GOT3 (cell line): ENCODE measurements at regions not wholly inside any gene's neighbourhood (a gene's known extent, or its start where the extent isn't known, plus 50 kb on each side); places are given as distances from the start of the nearest gene placed in this dataset.
"Not testable (repeated sequence)": the region's sequence is repeated elsewhere in the genome, so short reads cannot be mapped to it uniquely, and the experiment has no call there.

Experiments
- DNase-seq: peaks from one replicate; lab custom pipeline; 2025; ENCODE audit warnings: mixed read lengths; lab: John Stamatoyannopoulos, UW

- DNase-seq, result no peak
Measured at GRCh38 chr10:8173243-8173865, 118.9 kb downstream of the GATA3 start.

DNA sequence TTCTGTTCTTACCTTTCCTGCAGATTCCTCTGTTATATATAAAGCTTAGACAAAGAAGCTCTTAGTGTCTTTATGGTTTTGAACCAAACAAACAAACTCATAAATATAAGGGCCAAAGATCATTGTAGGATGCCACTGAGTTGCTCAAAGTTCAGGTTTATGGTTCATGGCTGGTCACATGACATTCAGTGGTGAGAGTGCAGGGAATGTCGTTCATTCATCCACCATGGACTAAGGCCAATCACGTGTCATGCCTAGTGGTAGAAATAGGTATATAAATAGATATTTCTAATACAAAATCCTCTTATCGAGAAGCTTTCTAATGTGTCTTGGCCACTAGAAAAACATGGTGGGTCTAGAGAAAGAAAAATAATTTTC, 119.4 kb downstream of the GATA3 start:
- DNase-seq, result no peak

DNA sequence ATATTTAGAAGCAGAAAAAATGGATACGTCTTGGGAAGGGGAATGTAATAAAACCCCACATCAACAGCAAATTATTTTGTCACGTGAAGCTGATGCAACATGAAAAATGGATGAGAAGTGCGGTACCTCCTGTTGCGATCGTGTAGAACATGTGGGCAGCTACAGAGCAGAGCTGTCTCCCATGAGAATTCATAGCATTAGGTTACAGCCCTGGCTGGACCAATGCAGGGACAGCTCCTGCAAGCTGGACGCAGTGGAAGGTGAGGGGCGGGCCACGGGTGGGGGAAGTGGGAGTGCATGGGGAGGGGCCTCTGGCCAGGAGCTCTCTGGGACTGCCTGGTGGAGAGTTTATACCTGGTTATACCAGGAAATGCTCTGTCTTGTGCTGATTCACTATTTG, 120.3 kb downstream of the GATA3 start:
- no peak for DNase-seq

- DNase-seq, result not testable (repeated sequence)
Measured at GRCh38 chr10:8177526-8177925, 123.0 kb downstream of the GATA3 start.

DNA sequence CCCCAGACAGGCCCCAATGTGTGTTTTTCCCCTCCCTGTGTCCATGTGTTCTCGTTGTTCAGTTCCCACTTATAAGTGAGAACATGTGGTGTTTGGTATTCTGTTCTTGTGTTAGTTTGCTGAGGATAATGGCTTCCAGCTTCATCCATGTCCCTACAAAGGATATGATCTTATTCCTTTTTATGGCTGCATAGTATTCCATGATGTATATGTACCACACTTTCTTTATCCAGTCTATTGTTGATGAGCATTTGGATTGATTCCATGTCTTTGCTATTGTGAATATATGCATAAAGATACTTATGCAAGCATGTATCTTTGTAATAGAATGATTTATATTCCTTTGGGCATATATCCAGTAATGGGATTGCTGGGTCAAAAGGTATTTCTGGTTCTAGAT, 125.3 kb downstream of the GATA3 start:
- DNase-seq, result not testable (repeated sequence)

GRCh38 chr10:8180360-8181109, 126.0 kb downstream of the GATA3 start:
- no peak for DNase-seq

DNA sequence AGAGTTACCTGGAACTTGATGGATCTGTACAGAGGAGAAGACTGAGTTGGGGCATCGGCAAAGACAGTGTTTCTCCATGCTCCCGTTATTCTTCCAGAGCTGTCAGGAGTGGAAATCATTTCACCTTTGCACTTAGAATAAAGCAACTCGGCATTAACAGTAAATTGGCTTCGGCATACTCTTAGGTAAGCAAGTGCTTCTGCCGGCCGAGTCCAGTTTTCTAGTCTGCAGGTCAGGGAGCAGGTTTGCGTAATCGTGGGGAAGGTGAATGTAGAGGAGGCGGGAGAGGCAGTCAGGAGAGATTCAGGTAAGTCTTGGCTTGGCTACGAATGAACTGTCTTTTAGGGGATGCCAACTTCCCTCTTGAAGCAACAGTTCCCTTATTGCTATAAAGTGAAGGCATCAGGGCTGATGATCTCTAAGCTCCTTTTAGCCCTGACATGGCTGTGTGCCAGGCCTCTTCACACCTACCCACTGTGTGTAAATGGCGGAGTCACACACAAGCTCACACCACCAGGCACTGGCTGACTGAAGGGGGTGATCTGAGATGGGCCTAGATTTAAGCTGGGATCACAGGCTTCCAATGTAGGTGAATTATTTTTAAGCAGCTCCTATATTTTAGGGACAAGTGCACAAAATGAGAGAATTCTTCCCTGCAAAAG, 127.1 kb downstream of the GATA3 start:
- DNase-seq, result no peak

DNA sequence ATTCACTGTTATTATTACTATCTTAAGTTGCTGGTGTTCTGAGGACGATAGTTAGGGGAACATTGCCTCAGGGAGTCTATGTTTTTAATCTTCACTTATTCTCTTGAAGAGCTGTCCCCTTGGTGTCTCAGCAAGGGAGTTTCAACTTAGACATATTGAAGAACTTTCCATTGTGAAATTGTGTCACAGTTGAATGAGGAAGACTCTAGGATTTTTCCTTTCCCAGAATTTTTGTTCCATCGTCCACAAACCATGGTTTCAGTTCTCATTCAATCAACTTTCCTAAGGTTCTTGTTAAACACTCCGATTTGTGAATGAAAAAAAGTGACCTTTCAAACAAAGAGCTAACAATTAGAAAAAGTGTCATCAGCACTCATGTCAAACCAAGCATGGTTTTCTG, 128.3 kb downstream of the GATA3 start:
- DNase-seq, result no peak

DNA sequence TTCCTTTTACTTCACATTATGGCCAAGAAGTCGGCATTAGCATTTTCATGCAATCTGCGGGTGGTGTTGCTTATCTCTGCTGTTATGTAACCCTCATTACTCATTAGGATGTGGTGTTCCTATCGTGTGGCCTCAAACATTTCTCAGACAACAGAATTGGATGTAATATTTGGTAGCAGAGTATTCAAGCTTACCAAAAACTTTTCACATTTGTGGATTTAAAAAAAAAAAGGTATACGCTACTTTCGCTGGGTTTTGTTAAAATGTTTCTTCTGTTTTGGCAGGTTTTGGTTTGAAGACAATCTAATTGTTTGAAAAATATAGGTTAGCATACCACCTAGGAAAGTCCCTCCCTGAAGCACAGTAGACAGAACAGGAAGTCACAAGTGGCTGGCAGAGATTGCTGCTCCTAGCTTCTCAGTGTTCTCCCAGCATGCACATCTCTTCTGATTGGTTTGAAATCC, 128.8 kb downstream of the GATA3 start:
- no peak for DNase-seq

DNA sequence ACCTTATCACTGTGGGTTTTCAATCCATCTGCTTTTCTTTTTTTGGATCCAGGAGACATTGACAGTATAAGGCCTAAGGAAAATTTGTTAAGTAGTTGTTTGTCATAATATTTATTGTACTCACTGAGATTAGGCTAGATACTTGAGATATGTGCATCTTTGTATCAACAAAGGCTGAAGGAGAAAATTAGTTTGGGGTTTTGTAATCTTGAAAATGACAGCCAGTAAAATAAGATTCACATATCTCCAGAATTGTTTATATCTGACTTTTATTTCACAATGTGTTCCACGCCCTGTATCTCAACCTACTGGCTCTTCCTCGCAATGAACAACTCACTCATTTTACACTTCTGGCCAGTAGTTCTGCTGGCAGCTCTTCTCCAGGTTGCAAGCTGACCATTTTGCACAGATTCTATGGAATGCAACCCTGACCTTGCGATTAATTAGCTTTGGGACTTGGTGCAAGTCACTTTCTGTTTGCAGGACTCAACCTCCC, 132.7 kb downstream of the GATA3 start:
- no peak for DNase-seq

GRCh38 chr10:8189458-8189857, 135.0 kb downstream of the GATA3 start:
- DNase-seq, result no peak

DNA sequence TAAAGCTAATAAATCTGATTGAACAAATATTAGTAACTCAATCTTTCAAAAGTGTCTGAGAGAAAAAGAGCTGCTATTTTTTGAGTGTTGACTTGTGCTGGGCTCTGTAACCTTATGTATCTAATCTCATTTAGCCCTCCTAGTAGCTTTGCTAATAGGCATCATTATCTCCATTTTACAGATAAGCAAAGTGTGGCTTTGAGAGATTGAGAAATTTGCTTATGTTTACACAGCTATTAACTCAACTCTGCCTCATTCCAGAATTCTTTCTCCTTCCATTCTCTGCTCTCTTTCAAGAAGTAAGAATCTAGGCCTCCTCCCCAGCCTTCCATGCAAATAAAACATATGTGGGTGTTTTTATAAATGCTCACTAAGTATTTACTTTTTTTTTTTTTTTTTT, 137.8 kb downstream of the GATA3 start:
- DNase-seq, result no peak

DNA sequence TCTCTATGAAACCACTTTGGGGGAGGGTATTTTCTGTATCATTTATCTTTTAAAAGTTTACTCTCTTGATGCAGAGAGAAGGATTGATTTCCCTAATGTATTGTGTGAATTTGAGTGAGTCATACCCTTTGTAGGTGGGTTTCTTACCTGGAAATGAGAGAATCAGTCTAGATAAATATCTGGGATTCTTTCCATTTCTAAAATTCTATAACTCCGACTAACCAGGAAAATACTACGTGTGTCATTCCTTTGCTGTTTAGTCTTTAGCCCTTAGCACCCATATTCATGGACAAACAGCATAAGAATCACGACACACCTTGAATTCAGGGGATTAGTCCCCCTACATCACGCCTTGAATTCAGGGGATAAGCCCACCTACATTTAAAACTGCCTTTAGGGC, 139.1 kb downstream of the GATA3 start:
- no peak for DNase-seq

DNA sequence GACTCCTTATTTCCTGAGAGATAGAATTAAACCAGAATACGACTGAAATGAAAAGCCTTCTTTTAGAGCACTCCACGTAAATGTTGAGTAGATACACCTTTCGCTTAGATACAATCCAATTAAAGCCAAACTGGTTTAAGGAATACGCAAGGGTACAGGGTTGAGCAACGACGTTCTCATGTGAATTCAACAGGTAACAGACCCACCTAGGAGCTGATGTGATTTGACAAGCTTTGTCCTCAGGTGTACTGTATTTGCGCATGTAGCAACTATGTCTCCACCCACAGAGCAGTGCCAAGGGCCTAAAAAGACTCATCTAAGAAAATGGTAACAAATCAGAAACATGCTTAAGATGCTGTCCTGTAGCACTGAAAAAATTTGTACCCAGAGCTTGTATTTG, 139.6 kb downstream of the GATA3 start:
- no peak for DNase-seq

- no peak for DNase-seq
Measured at GRCh38 chr10:8206882-8207281, 152.4 kb downstream of the GATA3 start.

- DNase-seq, result no peak
Measured at GRCh38 chr10:8211631-8212030, 157.1 kb downstream of the GATA3 start.

DNA sequence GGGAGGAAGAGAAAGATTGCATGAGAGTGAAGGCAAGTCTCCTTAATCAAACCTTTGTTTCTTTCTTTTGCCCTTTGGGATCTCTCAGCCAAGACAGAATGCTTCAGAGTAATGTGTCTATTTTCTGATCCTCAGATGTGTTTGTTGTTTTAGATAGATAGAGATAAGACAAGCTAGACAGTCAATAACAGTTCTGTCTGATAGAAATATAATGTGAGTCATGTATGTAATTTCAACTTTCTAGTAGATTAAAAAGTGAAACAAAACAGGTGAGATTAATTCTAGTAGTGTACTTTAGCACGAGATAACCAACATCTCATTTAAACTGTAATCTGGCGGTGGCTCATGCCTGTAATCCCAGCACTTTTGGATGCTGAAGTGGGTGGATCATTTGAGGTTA, 159.2 kb downstream of the GATA3 start:
- no peak for DNase-seq

GRCh38 chr10:8214587-8214986, 160.1 kb downstream of the GATA3 start:
- DNase-seq, result no peak

GRCh38 chr10:8216893-8217292, 162.4 kb downstream of the GATA3 start:
- no peak for DNase-seq

DNA sequence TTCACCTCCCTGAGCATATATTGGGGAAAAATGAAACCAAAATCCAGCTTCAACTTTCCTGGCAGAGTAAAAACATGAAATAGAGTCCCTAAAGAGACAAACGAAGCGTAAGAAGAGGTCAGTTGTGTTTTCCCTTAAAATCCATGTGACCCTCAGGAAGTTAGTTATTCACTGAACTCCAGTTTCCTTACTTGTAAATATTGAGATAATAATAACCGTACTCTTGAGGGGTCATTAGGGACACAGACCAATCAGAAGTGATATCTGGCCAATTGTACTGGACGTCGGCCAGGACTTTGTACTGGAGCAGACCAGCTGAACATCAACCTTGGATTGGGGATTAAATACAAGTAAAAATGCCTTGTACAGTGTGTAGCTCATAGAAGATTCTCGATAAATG, 167.0 kb downstream of the GATA3 start:
- no peak for DNase-seq

DNA sequence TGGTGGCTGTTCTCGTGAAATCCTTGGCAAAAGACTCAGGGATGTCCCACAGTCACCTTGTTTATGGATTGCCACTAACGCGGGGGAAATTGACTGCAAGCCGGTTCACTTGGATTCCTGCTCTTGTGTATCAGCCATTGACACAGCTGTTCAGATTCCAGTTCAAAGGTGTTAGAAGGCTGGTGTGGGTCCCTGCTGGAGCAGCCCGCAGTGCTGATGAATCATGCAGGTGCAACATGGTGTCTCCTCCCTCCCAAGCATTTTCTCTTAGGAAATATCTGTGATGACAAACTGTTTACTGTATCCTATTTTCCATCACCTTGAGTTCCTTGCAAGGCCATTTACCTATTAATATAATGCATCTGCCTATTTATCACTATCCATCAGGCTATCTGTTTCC, 170.1 kb downstream of the GATA3 start:
- DNase-seq, result no peak

DNA sequence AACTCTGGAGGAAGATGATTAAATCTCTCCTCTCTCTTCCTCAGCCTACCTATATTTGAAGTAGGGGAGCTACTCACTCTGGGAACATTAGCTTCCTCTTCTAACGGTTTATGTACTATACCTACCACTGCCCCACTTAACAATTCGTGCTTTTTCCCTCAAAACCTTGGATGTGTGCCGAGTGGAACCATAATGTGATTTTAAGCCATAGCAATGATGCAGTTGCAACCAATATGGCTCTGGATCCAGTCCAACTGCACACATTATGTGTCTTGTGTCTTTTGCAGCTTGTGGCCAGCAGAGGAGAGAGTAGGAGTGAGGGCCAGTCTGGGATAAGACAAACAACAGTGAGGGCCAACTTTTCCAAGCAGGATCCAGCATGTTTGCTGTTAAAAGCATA, 170.7 kb downstream of the GATA3 start:
- DNase-seq, result no peak

DNA sequence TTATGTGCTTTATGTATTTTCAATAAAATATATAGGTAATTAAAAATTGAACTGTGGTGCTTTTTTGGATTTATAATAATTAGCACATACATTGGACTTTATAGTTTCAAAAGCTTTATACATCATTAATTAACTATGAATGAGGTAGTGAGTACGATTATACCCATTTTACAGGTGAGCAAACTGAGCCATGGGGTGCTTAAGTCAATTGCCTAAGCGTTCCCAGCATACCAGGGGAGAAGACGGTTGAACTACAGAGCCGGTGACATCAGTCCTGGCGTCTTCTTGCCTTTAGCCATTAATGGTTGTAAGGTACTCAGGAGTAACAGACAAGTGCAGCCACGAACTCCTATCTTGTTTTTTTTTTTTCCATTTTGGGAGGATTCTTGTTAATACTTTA, 172.8 kb downstream of the GATA3 start:
- DNase-seq, result no peak
